RWPE1 (cell line): ENCODE measurements at regions not wholly inside any gene's neighbourhood (a gene's known extent, or its start where the extent isn't known, plus 50 kb on each side); places are given as distances from the start of the nearest gene placed in this dataset.

ENCODE experiments used
- CTCF ChIA-PET: fragments of 350-600 bp; sonication (Branson Sonifier 250); formaldehyde crosslinking; extraction: SDS; loops from one replicate; lab custom pipeline; 2021; lab: Yijun Ruan, JAX
- POLR2A ChIA-PET: fragments of 400-600 bp; formaldehyde crosslinking; extraction: SDS; loops from one replicate; lab custom pipeline; 2020; ENCODE audit warnings: antibody characterized with exemption; ENCODE audit not compliant: low non-redundant PET; lab: Yijun Ruan, JAX
- DNase-seq: peaks from one replicate; pipeline ENCODE4 v3.0.0; 2012; ENCODE audit warnings: low spot score
- H3K27ac ChIP-seq: fragments of 450-650 bp; 2 replicates; pipeline ENCODE4 v1.5.1; 2017
- TF ChIP-seq, protein P1 (sequence below): fragments of 450-650 bp; conservative IDR thresholded peaks from 2 replicates; pipeline ENCODE4 v1.5.1; 2017; ENCODE audit warnings: low read depth, mild to moderate bottlenecking

DNA sequence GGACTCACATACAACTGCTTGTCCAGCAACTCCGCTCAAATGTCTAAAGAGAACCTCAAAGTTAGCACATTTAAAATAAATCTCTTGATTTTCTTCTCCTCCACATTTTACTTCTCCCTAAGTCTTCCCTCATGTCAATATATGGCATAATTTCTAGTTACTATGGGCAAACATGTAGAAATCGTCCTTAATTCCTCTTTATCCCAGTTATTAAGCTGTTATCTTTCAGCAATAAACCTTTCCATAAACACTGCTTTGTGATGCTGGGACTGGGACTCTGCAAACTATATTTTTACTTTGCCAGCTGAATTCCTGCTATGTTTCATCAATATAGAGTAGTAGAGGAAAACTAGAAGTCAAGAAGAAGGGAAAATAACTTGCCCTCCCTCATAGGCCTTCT is 99.7 kb downstream of the KCNRG start:
- POLR2A ChIA-PET: no interaction called here

DNA sequence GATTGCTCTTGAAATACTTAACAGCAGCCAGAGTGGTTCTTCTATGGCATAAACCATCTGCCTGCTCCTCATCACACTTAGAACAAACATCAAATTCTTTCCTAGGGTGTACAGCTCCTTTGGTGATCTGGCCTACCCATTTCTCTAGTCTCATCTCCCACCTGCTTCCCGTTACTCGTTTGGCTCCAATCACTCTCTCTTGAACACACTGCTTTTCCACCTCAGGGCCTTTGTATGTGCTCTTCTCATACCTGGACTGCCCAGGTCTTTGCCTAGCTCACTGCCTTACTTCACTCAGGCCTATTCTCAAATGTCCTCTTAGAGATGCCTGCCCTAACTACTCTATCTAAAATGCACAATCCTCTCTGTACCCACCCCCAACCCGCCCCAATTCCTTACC is 100.5 kb downstream of the KCNRG start:
- no peak for DNase-seq
- TF ChIP-seq, protein P1, sequence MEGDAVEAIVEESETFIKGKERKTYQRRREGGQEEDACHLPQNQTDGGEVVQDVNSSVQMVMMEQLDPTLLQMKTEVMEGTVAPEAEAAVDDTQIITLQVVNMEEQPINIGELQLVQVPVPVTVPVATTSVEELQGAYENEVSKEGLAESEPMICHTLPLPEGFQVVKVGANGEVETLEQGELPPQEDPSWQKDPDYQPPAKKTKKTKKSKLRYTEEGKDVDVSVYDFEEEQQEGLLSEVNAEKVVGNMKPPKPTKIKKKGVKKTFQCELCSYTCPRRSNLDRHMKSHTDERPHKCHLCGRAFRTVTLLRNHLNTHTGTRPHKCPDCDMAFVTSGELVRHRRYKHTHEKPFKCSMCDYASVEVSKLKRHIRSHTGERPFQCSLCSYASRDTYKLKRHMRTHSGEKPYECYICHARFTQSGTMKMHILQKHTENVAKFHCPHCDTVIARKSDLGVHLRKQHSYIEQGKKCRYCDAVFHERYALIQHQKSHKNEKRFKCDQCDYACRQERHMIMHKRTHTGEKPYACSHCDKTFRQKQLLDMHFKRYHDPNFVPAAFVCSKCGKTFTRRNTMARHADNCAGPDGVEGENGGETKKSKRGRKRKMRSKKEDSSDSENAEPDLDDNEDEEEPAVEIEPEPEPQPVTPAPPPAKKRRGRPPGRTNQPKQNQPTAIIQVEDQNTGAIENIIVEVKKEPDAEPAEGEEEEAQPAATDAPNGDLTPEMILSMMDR: no peak
- ChIA-PET CTCF (interaction anchor here (0.8 to 1.0 kb wide), 2 partner anchors 30 to 579 kb away, joined by 3 read pairs; no protein-coding TSS in a partner anchor), POLR2A (interaction anchor here (0.5 kb wide), 1 partner anchor 9 kb away, joined by 3 read pairs; no protein-coding TSS in a partner anchor)
- H3K27ac ChIP-seq: no peak overlapping the region

More for the DNA sequence above, 99.7 kb downstream of the KCNRG start:
- TF ChIP-seq, protein P1: no peak
- CTCF ChIA-PET: interaction anchor here (0.7 to 1.0 kb wide), 3 partner anchors 30 to 689 kb away, joined by 3 to 4 read pairs (median 3); no protein-coding TSS in a partner anchor
- no peak for DNase-seq
- H3K27ac ChIP-seq: no peak overlapping the region

DNA sequence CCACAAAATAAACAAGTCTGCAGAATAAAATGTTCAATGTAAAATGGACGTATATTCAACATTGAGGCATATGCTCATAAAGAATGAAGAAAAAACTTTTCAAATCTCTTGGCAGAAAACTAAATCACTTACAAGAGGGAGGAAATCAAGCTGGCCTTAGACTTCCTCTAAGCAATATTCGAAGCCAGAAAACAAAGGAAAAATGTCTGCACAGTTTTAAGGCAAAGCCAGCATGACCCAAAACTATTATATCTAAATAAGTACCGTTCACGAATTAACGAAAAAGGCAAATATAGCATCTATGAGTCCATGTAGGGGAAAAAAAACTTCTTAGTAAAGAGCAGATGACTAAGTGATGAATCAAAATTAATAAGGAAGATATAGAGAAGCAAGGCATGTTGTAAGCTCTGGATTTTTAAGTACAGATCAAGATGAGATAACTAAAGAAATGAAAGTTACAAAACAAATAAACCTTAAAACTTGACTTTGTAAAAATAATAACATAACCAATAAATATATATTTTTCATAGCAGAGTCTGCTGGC is 101.3 kb downstream of the KCNRG start:
- ChIA-PET POLR2A (no interaction called here), CTCF (no interaction called here)
- TF ChIP-seq, protein P1: no peak
- H3K27ac ChIP-seq: no peak overlapping the region
- no peak for DNase-seq

- no peak overlapping the region for H3K27ac ChIP-seq
- TF ChIP-seq, protein P1: no peak
- DNase-seq: no peak
- ChIA-PET POLR2A (no interaction called here), CTCF (interaction anchor here (0.7 to 0.8 kb wide), 2 partner anchors 10 to 829 kb away, joined by 3 read pairs; no protein-coding TSS in a partner anchor)
Observed at GRCh38 chr13:50119591-50119990, 104.3 kb downstream of the KCNRG start.

DNA sequence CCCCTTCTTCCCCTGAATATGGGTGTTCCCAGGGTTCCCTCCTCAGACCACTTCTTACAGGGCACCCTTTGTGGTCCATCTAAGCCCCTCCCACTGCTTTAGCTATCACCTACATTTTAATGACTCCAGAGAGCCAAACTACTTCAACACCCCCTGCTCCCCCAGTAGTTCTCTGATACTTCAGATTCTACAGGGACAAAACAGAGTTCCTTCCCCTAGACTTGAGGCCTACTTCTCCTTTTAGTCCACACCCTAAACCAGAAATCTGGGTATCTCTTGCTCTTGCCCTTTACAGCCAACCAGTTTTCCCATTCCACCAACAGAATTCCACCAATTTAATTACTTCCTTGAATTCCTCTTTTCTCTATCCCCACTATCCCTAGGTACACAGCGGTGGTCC is 107.2 kb downstream of the KCNRG start:
- POLR2A ChIA-PET: no interaction called here
- CTCF ChIA-PET: no interaction called here
- DNase-seq: no peak
- no peak overlapping the region for H3K27ac ChIP-seq
- TF ChIP-seq, protein P1: no peak

GRCh38 chr13:50123002-50123401 is 107.8 kb downstream of the KCNRG start:
- ChIA-PET POLR2A (interaction anchor here (0.5 to 1.6 kb wide), 3 partner anchors 12 to 407 kb away, joined by 3 to 4 read pairs (median 4); no protein-coding TSS in a partner anchor), CTCF (no interaction called here)
- DNase-seq: no peak
- no peak overlapping the region for H3K27ac ChIP-seq
- TF ChIP-seq, protein P1: no peak
